Right lobe of liver (tissue), 6 donors: ENCODE measurements at regions not wholly inside any gene's neighbourhood (a gene's known extent, or its start where the extent isn't known, plus 50 kb on each side); places are given as distances from the start of the nearest gene placed in this dataset.

Experiments
- ATAC-seq, 4 donors: fragments of 200-7000 bp; cut with Tn5 transposase; one replicate each; pipeline ENCODE4 v1.9.1; 2020; ENCODE audit warnings: mild to moderate bottlenecking in 4 of 4, moderate library complexity in 4 of 4
- DNase-seq, 3 donors: peaks; one replicate each; pipeline ENCODE4 v3.0.0-alpha.2; 2020
- H3K27ac ChIP-seq, 3 donors: fragments of 200-600 bp; one replicate each; pipeline ENCODE4 v1.8.0; 2022
- H3K27me3 ChIP-seq, 2 donors: fragments of 200-600 bp; one replicate each; pipeline ENCODE4 v1.8.0; 2022
- H3K36me3 ChIP-seq, 4 donors: fragments of 200-600 bp; sonication (generic) in 1 of 4; one replicate each; pipeline versions ENCODE4 v1.5.1 to v1.8.0; 2017 to 2022; ENCODE audit warnings: control low read depth in 1 of 4
- H3K4me1 ChIP-seq, 4 donors: fragments of 200-600 bp; sonication (generic) in 1 of 4; one replicate each; pipeline versions ENCODE4 v1.5.1 to v1.8.0; 2017 to 2022; ENCODE audit warnings: control low read depth in 1 of 4
- H3K4me3 ChIP-seq, 3 donors: fragments of 200-600 bp; one replicate each; pipeline ENCODE4 v1.8.0; 2022
- H3K9me3 ChIP-seq, 4 donors: fragments of 200-600 bp; sonication (generic) in 1 of 4; one replicate each; pipeline versions ENCODE4 v1.5.1 to v1.8.0; 2017 to 2022; ENCODE audit warnings: control low read depth in 1 of 4
- CTCF ChIP-seq, 4 donors: fragments of 200-600 bp in 3 of 4; fragments of 450-650 bp in 1 of 4; IDR thresholded peaks; one replicate each; pipeline versions ENCODE4 v1.5.1 to v1.8.0; 2016 to 2022; ENCODE audit warnings: antibody characterized with exemption in 4 of 4, mild to moderate bottlenecking in 2 of 4
- POLR2A ChIP-seq: fragments of 450-650 bp; IDR thresholded peaks from one replicate; pipeline ENCODE4 v1.6.1; 2017; ENCODE audit warnings: antibody characterized with exemption, mild to moderate bottlenecking
- WGBS: methylation state at CpG from one replicate; pipeline ENCODE4 v1.1.6; 2018; ENCODE audit warnings: low coverage, low lambda C conversion rate; ENCODE audit not compliant: insufficient coverage; ENCODE audit errors: missing lambda C conversion rate; 5-methylcytosine and 5-hydroxymethylcytosine counted together
- intact Hi-C, 2 donors: fragments of 100-400 bp; cut with DNase I; formaldehyde crosslinking; loops; one replicate each; pipeline versions ENCODE4 v1.11.2 to v1.14.1; 2022
- donor health status: DM: no; HTN: yes; CAD: no.
- donor health status: DM: no; HTN: no; CAD: no.
- donor health status: DM: no; HTN: no; CAD: no.
- donor health status: DM: no; HTN: yes; CAD: no.
- donor health status: DM: no; HTN: yes; CAD: no.

DNA sequence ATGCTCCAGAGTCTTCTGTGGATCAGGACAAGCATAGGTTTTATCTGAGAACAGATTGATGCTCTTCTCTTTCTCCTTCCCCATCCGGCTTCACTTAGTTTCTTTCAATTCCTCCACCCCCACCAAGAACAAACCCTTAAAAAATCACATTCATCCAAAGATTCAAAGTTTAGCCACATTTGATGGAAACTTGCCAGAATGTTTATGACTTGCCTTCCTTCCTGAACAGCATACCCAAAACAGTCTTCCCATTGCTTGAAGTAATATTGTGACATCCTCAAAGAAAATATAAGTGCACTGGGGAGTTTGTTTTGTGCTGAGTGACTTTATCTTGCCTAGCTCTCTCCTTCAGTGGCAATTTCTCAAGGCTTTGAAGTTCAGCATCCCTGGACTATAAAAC, 83.0 kb downstream of the MAGEB17 start:
- intact Hi-C loops = no loop called here
- Histone ChIP-seq H3K27ac (no peak overlapping the region), H3K4me3 (no peak overlapping the region)

DNA sequence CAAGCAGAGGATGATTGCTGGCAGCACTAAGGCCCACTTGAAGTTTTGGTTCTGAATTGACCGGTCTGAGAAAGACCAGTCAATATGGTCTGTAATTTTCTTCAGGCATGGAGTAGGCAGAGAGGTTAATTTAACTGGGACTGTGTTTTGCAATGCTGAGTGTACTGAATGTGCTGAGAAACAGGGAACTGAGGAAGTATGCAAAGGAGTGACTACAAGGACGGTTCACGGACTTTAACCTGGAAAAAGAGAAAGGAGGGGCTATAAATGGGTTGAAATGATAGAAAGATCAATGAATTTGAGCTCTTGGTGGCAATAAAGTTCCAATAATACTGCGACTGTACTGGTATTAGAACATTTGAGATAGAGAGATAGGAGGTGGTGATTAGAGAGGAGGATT, 84.5 kb downstream of the MAGEB17 start:
- WGBS = 47% methylated on average over 4 of the region's 4 CpGs
- no peak overlapping the region for H3K27ac ChIP-seq
- no peaks in the 10 kb centered on the region for H3K27me3 ChIP-seq
- ATAC-seq = no peak
- H3K4me1 ChIP-seq = no peaks in the 10 kb centered on the region
- H3K4me3 ChIP-seq = no peak overlapping the region
- TF ChIP-seq POLR2A (no peak), CTCF (IDR thresholded peaks at IDR 0.05) (no peak)
- no peaks in the 10 kb centered on the region for H3K9me3 ChIP-seq
- DNase-seq = no peak
- intact Hi-C loops = no loop called here
- no peaks in the 10 kb centered on the region for H3K36me3 ChIP-seq

More for the DNA sequence above, 83.0 kb downstream of the MAGEB17 start:
- Histone ChIP-seq H3K9me3 (no peaks in the 10 kb centered on the region), H3K4me1 (no peaks in the 10 kb centered on the region), H3K36me3 (no peaks in the 10 kb centered on the region), H3K27me3 (no peaks in the 10 kb centered on the region)
- 47% methylated on average over 1 of the region's 1 CpG for WGBS
- DNase-seq (no peak), ATAC-seq (no peak)
- TF ChIP-seq POLR2A (no peak), CTCF (IDR thresholded peaks at IDR 0.05) (no peak)

GRCh38 chrX:16258882-16259281, 91.6 kb downstream of the MAGEB17 start:
- DNase-seq = no peak
- Histone ChIP-seq H3K4me1 (no peaks in the 10 kb centered on the region), H3K27ac (no peak overlapping the region), H3K27me3 (no peaks in the 10 kb centered on the region), H3K36me3 (no peaks in the 10 kb centered on the region), H3K9me3 (no peaks in the 10 kb centered on the region), H3K4me3 (no peak overlapping the region)
- ATAC-seq = no peak
- intact Hi-C loops = no loop called here
- TF ChIP-seq CTCF (IDR thresholded peaks at IDR 0.05) = no peak
- no peak for TF ChIP-seq POLR2A
- WGBS = 26% methylated on average over 4 of the region's 4 CpGs

GRCh38 chrX:16267431-16267830, 100.2 kb downstream of the MAGEB17 start:
- Histone ChIP-seq H3K27me3 (no peaks in the 10 kb centered on the region), H3K4me1 (no peaks in the 10 kb centered on the region), H3K27ac (no peak overlapping the region), H3K36me3 (no peaks in the 10 kb centered on the region), H3K4me3 (no peak overlapping the region), H3K9me3 (no peaks in the 10 kb centered on the region)
- ATAC-seq (no peak), DNase-seq (no peak)
- 69% methylated on average over 1 of the region's 1 CpG for WGBS
- intact Hi-C loops = no loop called here
- TF ChIP-seq POLR2A (no peak), CTCF (IDR thresholded peaks at IDR 0.05) (no peak)

DNA sequence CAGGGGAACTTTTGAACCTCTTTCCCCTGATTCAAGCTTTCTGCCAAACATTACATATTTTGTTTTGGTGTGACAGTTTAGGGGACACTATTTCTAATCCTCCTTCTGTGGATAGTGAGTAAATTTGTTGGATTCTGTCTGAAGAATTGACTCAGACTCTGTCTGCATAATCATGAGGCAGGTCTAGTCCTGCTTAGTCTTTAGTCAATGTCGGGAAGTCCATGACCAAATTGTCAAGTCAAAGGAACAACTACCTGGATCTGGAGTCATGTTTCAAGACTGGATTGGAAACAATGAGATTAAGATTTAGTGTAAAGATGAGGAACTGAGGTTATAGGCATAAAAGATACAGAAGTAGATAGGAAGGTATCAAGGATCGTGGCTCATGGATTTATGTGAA, 100.9 kb downstream of the MAGEB17 start:
- TF ChIP-seq POLR2A = no peak
- no peak for TF ChIP-seq CTCF (IDR thresholded peaks at IDR 0.05)
- H3K36me3 ChIP-seq = no peaks in the 10 kb centered on the region

More for the DNA sequence above, 100.9 kb downstream of the MAGEB17 start:
- H3K4me3 ChIP-seq = no peak overlapping the region
- no peaks in the 10 kb centered on the region for H3K4me1 ChIP-seq
- no peaks in the 10 kb centered on the region for H3K9me3 ChIP-seq
- H3K27ac ChIP-seq = no peak overlapping the region
- 85% methylated on average over 2 of the region's 2 CpGs for WGBS
- no peak for ATAC-seq
- no peak for DNase-seq
- H3K27me3 ChIP-seq = no peaks in the 10 kb centered on the region
- intact Hi-C loops = no loop called here
